PC-3 (cell line): ENCODE measurements at regions not wholly inside any gene's neighbourhood (a gene's known extent, or its start where the extent isn't known, plus 50 kb on each side); places are given as distances from the start of the nearest gene placed in this dataset.

Experiments
- EZH2 ChIP-seq: fragments of 300-600 bp; sonication (generic); IDR thresholded peaks from one replicate; pipeline ENCODE4 v1.6.1; 2017; ENCODE audit warnings: antibody characterized with exemption, mild to moderate bottlenecking, low read length; ENCODE audit not compliant: unreplicated experiment
- EZH2phosphoT487 ChIP-seq: fragments of 300-600 bp; sonication (generic); IDR thresholded peaks from 2 replicates; pipeline ENCODE4 v1.6.1; 2018; ENCODE audit warnings: mild to moderate bottlenecking, antibody characterized with exemption, low read length, borderline replicate concordance

GRCh38 chr2:118244686-118245085, 156.4 kb downstream of the INSIG2 start:
- no peak for TF ChIP-seq EZH2
- TF ChIP-seq EZH2phosphoT487, result no peak
